Thyroid gland (tissue), 4 donors: ENCODE measurements at regions not wholly inside any gene's neighbourhood (a gene's known extent, or its start where the extent isn't known, plus 50 kb on each side); places are given as distances from the start of the nearest gene placed in this dataset.

Experiments used
- CTCF ChIP-seq, 6 experiments: fragments of 200-600 bp in 3 of 6; fragments of 450-650 bp in 3 of 6; sonication (generic) in 3 of 6; IDR thresholded peaks; one replicate each; pipeline ENCODE4 v1.5.1; 2016 to 2019; ENCODE audit warnings: antibody characterized with exemption in 6 of 6, mild to moderate bottlenecking in 2 of 6, inconsistent platforms in 1 of 6, moderate library complexity in 1 of 6
- POLR2A ChIP-seq, 2 donors: fragments of 450-650 bp; IDR thresholded peaks; one replicate each; pipeline ENCODE4 v1.6.1; 2017; ENCODE audit warnings: antibody characterized with exemption in 2 of 2, mild to moderate bottlenecking in 2 of 2, moderate library complexity in 1 of 2

- no peak for TF ChIP-seq CTCF (IDR thresholded peaks at IDR 0.05)
- no peak for TF ChIP-seq POLR2A (IDR thresholded peaks at IDR 0.05)
Observed at GRCh38 chr9:89774858-89775370, 170.1 kb downstream of the GADD45G start.
